LoVo (cell line): ENCODE measurements at regions not wholly inside any gene's neighbourhood (a gene's known extent, or its start where the extent isn't known, plus 50 kb on each side); places are given as distances from the start of the nearest gene placed in this dataset.
"Not testable (repeated sequence)": the region's sequence is repeated elsewhere in the genome, so short reads cannot be mapped to it uniquely, and the experiment has no call there.

ENCODE experiments used
- DNase-seq: peaks from one replicate; pipeline ENCODE4 v3.0.0-alpha.2; 2016; ENCODE audit warnings: low spot score

- DNase-seq, result no peak
These were observed 195.2 kb upstream of the STK26 start for GRCh38 chrX:131827935-131828334.

- no peak for DNase-seq
These were observed 194.6 kb upstream of the STK26 start for GRCh38 chrX:131828482-131828881.

- no peak for DNase-seq
These were observed 192.5 kb upstream of the STK26 start for GRCh38 chrX:131830400-131831184.

- no peak for DNase-seq
These were observed 191.9 kb upstream of the STK26 start for GRCh38 chrX:131831185-131831520.

- DNase-seq, result no peak
These were observed 186.9 kb upstream of the STK26 start for GRCh38 chrX:131836161-131836560.

- DNase-seq, result no peak
These were observed 185.8 kb upstream of the STK26 start for GRCh38 chrX:131837325-131837724.

GRCh38 chrX:131840799-131841495 lies 182.2 kb upstream of the STK26 start:
- no peak for DNase-seq

- DNase-seq, result peak; percentile 43
These were observed 181.3 kb upstream of the STK26 start for GRCh38 chrX:131841496-131842437.

- no peak for DNase-seq
These were observed 179.1 kb upstream of the STK26 start for GRCh38 chrX:131843987-131844386.

GRCh38 chrX:131845201-131845600 lies 177.9 kb upstream of the STK26 start:
- no peak for DNase-seq

- no peak for DNase-seq
These were observed 177.3 kb upstream of the STK26 start for GRCh38 chrX:131845771-131846170.

GRCh38 chrX:131850964-131851363 lies 172.1 kb upstream of the STK26 start:
- DNase-seq, result not testable (repeated sequence)

- no peak for DNase-seq
These were observed 169.7 kb upstream of the STK26 start for GRCh38 chrX:131853440-131853839.

- no peak for DNase-seq
These were observed 168.5 kb upstream of the STK26 start for GRCh38 chrX:131854581-131854980.

- DNase-seq, result no peak
These were observed 161.9 kb upstream of the STK26 start for GRCh38 chrX:131861088-131861787.

GRCh38 chrX:131862321-131862720 lies 160.8 kb upstream of the STK26 start:
- DNase-seq, result no peak

- DNase-seq, result no peak
These were observed 153.9 kb upstream of the STK26 start for GRCh38 chrX:131869182-131869581.

GRCh38 chrX:131874300-131874699 lies 148.8 kb upstream of the STK26 start:
- no peak for DNase-seq

- not testable (repeated sequence) for DNase-seq
These were observed 147.3 kb upstream of the STK26 start for GRCh38 chrX:131875827-131876226.

GRCh38 chrX:131881194-131881593 lies 141.9 kb upstream of the STK26 start:
- no peak for DNase-seq

GRCh38 chrX:131885042-131885441 lies 138.1 kb upstream of the STK26 start:
- DNase-seq, result not testable (repeated sequence)

GRCh38 chrX:131893857-131894256 lies 129.2 kb upstream of the STK26 start:
- DNase-seq, result not testable (repeated sequence)
